Mesendoderm (in vitro differentiated cells): ENCODE measurements at regions not wholly inside any gene's neighbourhood (a gene's known extent, or its start where the extent isn't known, plus 50 kb on each side); places are given as distances from the start of the nearest gene placed in this dataset.

ENCODE experiments used
- DNase-seq: peaks from one replicate; pipeline ENCODE4 v3.0.0; 2013
- H2AK5ac ChIP-seq: 2 replicates; pipeline ENCODE4 v1.6.1; 2013; ENCODE audit warnings: low read length, inconsistent platforms
- H2BK120ac ChIP-seq: 2 replicates; pipeline ENCODE4 v1.6.1; 2013; ENCODE audit warnings: low read depth, mild to moderate bottlenecking, low read length, moderate library complexity, mixed read lengths
- H2BK15ac ChIP-seq: replicated peaks from 2 replicates; pipeline ENCODE4 v1.6.1; 2013; ENCODE audit warnings: low read depth, mild to moderate bottlenecking, moderate library complexity
- H2BK5ac ChIP-seq: 2 replicates; pipeline ENCODE4 v1.6.1; 2013; ENCODE audit warnings: low read length, inconsistent platforms
- H3K18ac ChIP-seq: 2 replicates; pipeline ENCODE4 v1.6.1; 2013; ENCODE audit warnings: mild to moderate bottlenecking, low read length, mixed read lengths
- H3K23ac ChIP-seq: one replicate; pipeline ENCODE4 v1.6.1; 2013; ENCODE audit warnings: low read length
- H3K27ac ChIP-seq: 2 replicates; pipeline ENCODE4 v1.5.1; 2013; ENCODE audit warnings: low read depth, mild to moderate bottlenecking, inconsistent platforms, low read length, moderate library complexity
- H3K27me3 ChIP-seq: 2 replicates; pipeline ENCODE4 v1.6.1; 2013; ENCODE audit warnings: low read length, control low read depth, mild to moderate bottlenecking, inconsistent platforms; ENCODE audit not compliant: insufficient read depth, poor library complexity
- H3K36me3 ChIP-seq: 2 replicates; pipeline ENCODE4 v1.6.1; 2013; ENCODE audit warnings: low read length, inconsistent platforms; ENCODE audit not compliant: control insufficient read depth, insufficient read depth
- H3K4ac ChIP-seq: one replicate; pipeline ENCODE4 v1.6.1; 2013; ENCODE audit warnings: low read depth, mild to moderate bottlenecking, low read length, moderate library complexity
- H3K4me1 ChIP-seq: 2 replicates; pipeline ENCODE4 v1.6.1; 2013; ENCODE audit warnings: low read depth, low read length, inconsistent platforms; ENCODE audit not compliant: control insufficient read depth
- H3K4me2 ChIP-seq: 2 replicates; pipeline ENCODE4 v1.6.1; 2013; ENCODE audit warnings: low read length
- H3K4me3 ChIP-seq: 2 replicates; pipeline ENCODE4 v1.5.1; 2013; ENCODE audit warnings: mild to moderate bottlenecking, low read length
- H3K56ac ChIP-seq: one replicate; pipeline ENCODE4 v1.6.1; 2013; ENCODE audit warnings: low read length
- H3K79me1 ChIP-seq: 2 replicates; pipeline ENCODE4 v1.6.1; 2013; ENCODE audit warnings: low read length, inconsistent platforms
- H3K79me2 ChIP-seq: 2 replicates; pipeline ENCODE4 v1.6.1; 2013; ENCODE audit warnings: mild to moderate bottlenecking, low read length; ENCODE audit not compliant: control insufficient read depth, insufficient read depth
- H3K9ac ChIP-seq: 2 replicates; pipeline ENCODE4 v1.6.1; 2013; ENCODE audit warnings: low read length, inconsistent platforms
- H4K5ac ChIP-seq: one replicate; pipeline ENCODE4 v1.6.1; 2013; ENCODE audit warnings: low read length
- H4K8ac ChIP-seq: one replicate; pipeline ENCODE4 v1.6.1; 2013; ENCODE audit warnings: low read depth, mild to moderate bottlenecking, control low read depth, low read length, moderate library complexity
- WGBS: extraction: QIAGEN DNeasy Blood & Tissue Kit; methylation state at CpG from one replicate; pipeline ENCODE4 v1.1.7; 2013; ENCODE audit warnings: low lambda C conversion rate, missing lambda C conversion rate; ENCODE audit not compliant: insufficient coverage; ENCODE audit errors: extremely low coverage; 5-methylcytosine and 5-hydroxymethylcytosine counted together

DNA sequence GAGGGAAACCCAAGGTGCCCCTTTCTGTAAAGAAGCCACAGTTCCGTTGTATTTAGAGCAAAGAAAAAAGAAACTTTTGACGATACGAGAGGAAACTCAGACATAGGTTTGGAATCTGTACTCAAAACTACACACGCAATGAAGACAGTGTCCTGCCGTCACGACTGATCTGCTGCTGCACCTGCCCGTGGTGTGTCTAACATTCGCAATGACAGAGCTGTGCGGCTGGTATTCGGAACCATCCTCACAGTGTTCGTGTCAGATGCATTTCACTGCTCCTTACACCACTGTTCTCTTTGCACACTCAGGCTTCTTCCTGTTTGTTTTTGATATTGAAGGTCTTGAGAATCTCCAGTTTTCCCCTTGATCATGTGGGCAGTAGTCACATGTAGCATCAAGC is 84.8 kb downstream of the RTL6 start:
- Histone ChIP-seq H3K4me2 (no peak overlapping the region), H3K79me1 (no peaks in the 10 kb centered on the region), H4K5ac (no peak overlapping the region), H3K56ac (no peak overlapping the region), H4K8ac (no peak overlapping the region), H3K79me2 (no peaks in the 10 kb centered on the region), H3K4me1 (no peaks in the 10 kb centered on the region), H3K27ac (no peak overlapping the region), H3K18ac (no peak overlapping the region), H3K23ac (no peak overlapping the region), H2BK120ac (no peak overlapping the region), H3K9ac (no peak overlapping the region), H3K4me3 (no peak overlapping the region), H3K36me3 (no peaks in the 10 kb centered on the region), H2BK5ac (no peak overlapping the region), H3K27me3 (no peaks in the 10 kb centered on the region), H3K4ac (no peak overlapping the region), H2BK15ac (no peak overlapping the region), H2AK5ac (no peak overlapping the region)
- DNase-seq = no peak
- no CpG with 5 or more reads among the region's 11 CpGs for WGBS

DNA sequence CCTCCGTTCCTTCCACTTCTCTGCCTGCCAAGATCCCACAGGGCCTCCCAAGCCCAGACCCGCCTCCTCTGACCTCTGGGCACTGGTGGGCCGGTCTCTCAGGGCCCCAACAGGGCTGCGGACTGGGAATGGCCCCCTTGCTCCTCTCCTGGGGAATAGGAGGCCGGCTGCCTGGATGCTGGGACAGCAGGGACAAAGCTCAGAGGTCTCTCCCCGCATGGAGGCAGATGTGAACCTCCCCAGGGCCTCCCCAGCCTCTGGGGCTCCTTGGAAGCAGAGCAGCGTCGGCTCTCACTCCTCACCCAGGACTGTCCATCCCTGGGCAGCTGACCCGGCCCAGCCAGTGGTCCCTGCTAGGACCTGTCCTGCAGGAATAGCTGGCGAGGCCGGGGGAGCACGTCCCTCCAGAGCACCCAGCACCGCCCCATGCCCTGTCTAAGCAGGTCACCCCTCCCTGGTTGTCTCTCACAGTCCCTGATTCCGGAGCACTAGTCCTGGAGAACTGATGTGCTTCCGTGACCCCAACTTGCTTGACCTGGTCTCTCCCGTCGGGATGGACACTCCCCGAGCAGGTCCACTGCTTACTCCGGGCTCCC is 85.8 kb downstream of the RTL6 start:
- Histone ChIP-seq H3K27me3 (no peaks in the 10 kb centered on the region), H3K79me1 (no peaks in the 10 kb centered on the region), H3K4me3 (no peak overlapping the region), H3K4me1 (no peaks in the 10 kb centered on the region), H4K8ac (no peak overlapping the region), H3K18ac (no peak overlapping the region), H2BK15ac (no peak overlapping the region), H4K5ac (no peak overlapping the region), H3K4me2 (no peak overlapping the region), H2AK5ac (no peak overlapping the region), H2BK5ac (no peak overlapping the region), H3K9ac (no peak overlapping the region), H2BK120ac (no peak overlapping the region), H3K27ac (no peak overlapping the region), H3K79me2 (no peaks in the 10 kb centered on the region), H3K23ac (no peak overlapping the region), H3K4ac (no peak overlapping the region), H3K56ac (no peak overlapping the region), H3K36me3 (no peaks in the 10 kb centered on the region)
- WGBS = no CpG with 5 or more reads among the region's 19 CpGs
- no peak for DNase-seq

DNA sequence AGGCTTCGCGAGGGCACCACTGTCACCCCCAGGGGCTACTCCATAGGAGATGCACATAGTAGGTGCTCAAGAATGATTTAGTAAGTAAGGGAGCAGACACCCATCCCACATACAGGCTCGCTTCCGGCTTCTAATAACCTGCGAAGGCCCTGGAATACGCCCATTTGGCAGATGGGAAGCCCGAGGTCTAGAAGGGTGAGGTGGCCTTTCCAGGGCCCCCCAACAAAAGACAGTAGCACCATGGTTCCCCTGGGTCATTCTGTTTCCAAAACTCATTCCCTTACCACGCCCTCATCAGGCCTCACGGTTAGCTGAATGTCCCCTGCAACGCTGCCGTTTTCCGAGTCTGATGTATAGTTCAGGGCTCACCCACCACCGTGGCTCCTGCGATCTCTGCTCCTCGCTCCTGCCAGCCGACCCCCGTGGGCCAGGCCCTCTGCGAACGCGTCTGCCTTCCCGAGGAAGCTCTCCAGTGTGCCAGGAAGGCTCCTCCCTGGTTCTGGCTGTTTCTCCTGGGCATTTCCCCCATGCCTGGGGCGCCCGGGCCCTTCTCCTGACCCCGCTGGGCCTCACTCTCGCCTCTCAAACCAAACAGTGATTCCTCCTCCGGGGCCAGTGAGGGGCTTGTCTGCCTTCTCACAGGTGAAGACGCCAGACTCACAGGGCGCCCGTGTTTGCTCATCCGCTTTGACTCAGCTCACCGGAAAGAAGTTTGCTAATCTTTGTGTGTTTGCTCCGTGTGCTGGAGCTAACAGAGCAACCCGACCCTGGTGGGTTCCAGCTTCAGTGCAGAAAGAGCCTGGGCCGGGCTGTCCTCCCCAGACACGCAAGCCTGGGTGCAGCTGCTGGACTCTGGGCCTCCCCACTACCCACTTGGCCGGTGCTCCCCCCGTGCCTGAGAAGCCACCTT is 86.6 kb downstream of the RTL6 start:
- Histone ChIP-seq H4K5ac (no peak overlapping the region), H3K4ac (no peak overlapping the region), H3K36me3 (no peaks in the 10 kb centered on the region), H2BK15ac (no peak overlapping the region), H3K4me2 (no peak overlapping the region), H3K4me3 (no peak overlapping the region), H2BK120ac (no peak overlapping the region), H2AK5ac (no peak overlapping the region), H3K56ac (no peak overlapping the region), H3K9ac (no peak overlapping the region), H3K27ac (no peak overlapping the region), H4K8ac (no peak overlapping the region), H3K79me1 (no peaks in the 10 kb centered on the region), H3K4me1 (no peaks in the 10 kb centered on the region), H3K79me2 (no peaks in the 10 kb centered on the region), H3K23ac (no peak overlapping the region), H3K18ac (no peak overlapping the region), H2BK5ac (no peak overlapping the region), H3K27me3 (no peaks in the 10 kb centered on the region)
- no peak for DNase-seq
- WGBS = no CpG with 5 or more reads among the region's 37 CpGs

DNA sequence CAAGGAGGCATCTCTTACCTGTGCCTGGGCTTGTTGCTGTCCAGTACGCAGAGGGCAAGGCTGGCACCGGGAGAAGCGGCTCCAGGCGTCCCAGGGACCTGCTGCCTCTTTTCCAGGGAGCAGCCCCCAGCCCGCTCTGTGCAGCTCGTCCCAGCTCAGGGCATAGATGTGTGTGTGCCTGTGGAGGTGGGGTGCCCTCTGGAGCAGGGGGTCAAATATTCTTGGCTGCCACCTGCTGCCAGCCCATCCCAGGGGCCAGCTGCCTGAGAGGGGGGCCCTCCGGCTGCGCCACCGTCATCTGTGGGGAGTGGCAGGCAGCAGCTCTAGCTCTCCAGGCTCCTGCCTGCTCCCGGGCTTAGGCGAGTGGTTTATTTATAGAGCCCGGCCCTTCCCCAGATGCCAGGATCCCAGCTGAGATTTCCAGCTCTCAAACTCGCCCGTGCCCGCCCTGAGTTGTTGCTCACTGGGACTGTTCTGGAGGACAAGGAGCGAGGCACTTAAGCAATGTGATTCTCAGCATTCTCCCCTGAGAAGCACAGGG is 87.5 kb downstream of the RTL6 start:
- Histone ChIP-seq H2BK120ac (no peak overlapping the region), H3K27ac (no peak overlapping the region), H3K4me3 (no peak overlapping the region)

DNA sequence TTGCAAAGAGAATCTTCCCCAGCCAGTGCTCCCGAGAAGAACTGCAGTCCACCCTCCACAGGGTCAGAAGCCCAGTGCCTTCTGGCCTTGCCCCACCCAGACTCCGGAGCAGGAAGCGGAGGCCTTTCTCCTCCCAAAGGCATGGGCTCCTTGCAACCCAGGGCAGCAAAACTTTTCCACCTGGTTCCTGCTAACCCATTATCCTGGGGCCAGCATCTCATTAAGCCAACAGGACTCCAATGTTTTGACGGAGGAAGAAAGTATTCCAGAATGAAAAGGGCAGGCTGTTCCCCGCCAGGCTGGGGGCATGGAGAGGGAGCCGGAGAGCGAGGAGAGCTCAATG is 88.1 kb downstream of the RTL6 start:
- Histone ChIP-seq H3K18ac (no peak overlapping the region), H3K23ac (no peak overlapping the region), H3K4ac (no peak overlapping the region), H3K4me3 (no peak overlapping the region), H3K27ac (no peak overlapping the region), H3K56ac (no peak overlapping the region), H2BK15ac (no peak overlapping the region), H3K36me3 (no peaks in the 10 kb centered on the region), H3K4me1 (no peaks in the 10 kb centered on the region), H3K79me2 (no peaks in the 10 kb centered on the region), H3K4me2 (no peak overlapping the region), H3K79me1 (no peaks in the 10 kb centered on the region), H2BK120ac (no peak overlapping the region), H3K27me3 (no peaks in the 10 kb centered on the region), H3K9ac (no peak overlapping the region), H2AK5ac (no peak overlapping the region), H4K5ac (no peak overlapping the region), H2BK5ac (no peak overlapping the region), H4K8ac (no peak overlapping the region)
- DNase-seq = no peak
- no CpG with 5 or more reads among the region's 7 CpGs for WGBS

More for the DNA sequence above, 87.5 kb downstream of the RTL6 start:
- no peak overlapping the region for H3K18ac ChIP-seq
- H3K79me2 ChIP-seq = no peaks in the 10 kb centered on the region
- H3K56ac ChIP-seq = no peak overlapping the region
- H4K8ac ChIP-seq = no peak overlapping the region
- H2BK5ac ChIP-seq = no peak overlapping the region
- H3K36me3 ChIP-seq = no peaks in the 10 kb centered on the region
- no peak for DNase-seq
- H3K4me2 ChIP-seq = no peak overlapping the region
- H2AK5ac ChIP-seq = no peak overlapping the region
- H3K4me1 ChIP-seq = no peaks in the 10 kb centered on the region
- no peak overlapping the region for H2BK15ac ChIP-seq
- no peak overlapping the region for H3K9ac ChIP-seq
- H3K27me3 ChIP-seq = no peaks in the 10 kb centered on the region
- no peaks in the 10 kb centered on the region for H3K79me1 ChIP-seq
- no peak overlapping the region for H3K23ac ChIP-seq
- H4K5ac ChIP-seq = no peak overlapping the region
- no peak overlapping the region for H3K4ac ChIP-seq
- WGBS = no CpG with 5 or more reads among the region's 16 CpGs
